Activated CD4-positive, alpha-beta T cell treated with anti-CD3 and anti-CD28 coated beads for 24 hours (primary cell): ENCODE measurements at regions not wholly inside any gene's neighbourhood (a gene's known extent, or its start where the extent isn't known, plus 50 kb on each side); places are given as distances from the start of the nearest gene placed in this dataset.

Source experiments
- DNase-seq, 2 donors: peaks; one replicate each; pipeline ENCODE4 v3.0.0-alpha.2; 2020; ENCODE audit warnings: low read depth in 2 of 2

GRCh38 chr12:123077298-123078119, 73.4 kb downstream of the PITPNM2 start:
- DNase-seq: no peak

- DNase-seq: peak; percentile 30
These were observed 74.1 kb downstream of the PITPNM2 start for GRCh38 chr12:123076604-123077297.

GRCh38 chr12:123075646-123076171, 75.2 kb downstream of the PITPNM2 start:
- peak; percentile 57 to 60 for DNase-seq

- DNase-seq: no peak
These were observed 75.7 kb downstream of the PITPNM2 start for GRCh38 chr12:123075087-123075645.

- no peak for DNase-seq
These were observed 76.7 kb downstream of the PITPNM2 start for GRCh38 chr12:123073962-123074801.

- no peak for DNase-seq
These were observed 77.6 kb downstream of the PITPNM2 start for GRCh38 chr12:123073292-123073691.

GRCh38 chr12:123071857-123072256, 79.0 kb downstream of the PITPNM2 start:
- DNase-seq: no peak

- DNase-seq: no peak
These were observed 79.6 kb downstream of the PITPNM2 start for GRCh38 chr12:123071099-123071800.

- no peak for DNase-seq
These were observed 80.4 kb downstream of the PITPNM2 start for GRCh38 chr12:123070267-123071081.

- no peak for DNase-seq
These were observed 81.2 kb downstream of the PITPNM2 start for GRCh38 chr12:123069436-123070266.

GRCh38 chr12:123067654-123068053, 83.2 kb downstream of the PITPNM2 start:
- no peak for DNase-seq

GRCh38 chr12:123066384-123066710, 84.5 kb downstream of the PITPNM2 start:
- no peak for DNase-seq

GRCh38 chr12:123065676-123066383, 85.1 kb downstream of the PITPNM2 start:
- no peak for DNase-seq

GRCh38 chr12:123064885-123065619, 84.6 kb downstream of the ARL6IP4 start:
- no peak for DNase-seq

GRCh38 chr12:123064366-123064765, 83.9 kb downstream of the ARL6IP4 start:
- DNase-seq: no peak

- no peak for DNase-seq
These were observed 83.1 kb downstream of the ARL6IP4 start for GRCh38 chr12:123063535-123063934.

- no peak for DNase-seq
These were observed 82.4 kb downstream of the ARL6IP4 start for GRCh38 chr12:123062681-123063486.
